GM12878 (cell line): ENCODE measurements at regions not wholly inside any gene's neighbourhood (a gene's known extent, or its start where the extent isn't known, plus 50 kb on each side); places are given as distances from the start of the nearest gene placed in this dataset.

Experiments used
- EZH2 ChIP-seq: IDR thresholded peaks from 2 replicates; pipeline ENCODE4 v1.6.1; 2012; ENCODE audit warnings: low read depth, mild to moderate bottlenecking, control low read depth, inconsistent platforms, low read length, borderline replicate concordance; ENCODE audit not compliant: control insufficient read depth
- FOXM1 ChIP-seq: IDR thresholded peaks from 2 replicates; pipeline ENCODE4 v1.6.1; 2012; ENCODE audit warnings: low read depth, mild to moderate bottlenecking, inconsistent platforms, low read length, moderate library complexity
- GABPA ChIP-seq: IDR thresholded peaks from 2 replicates; pipeline ENCODE4 v1.6.1; 2014; ENCODE audit warnings: antibody characterized with exemption, low read depth, mild to moderate bottlenecking, inconsistent platforms
- MXI1 ChIP-seq: fragments of 150-350 bp; IDR thresholded peaks from 2 replicates; pipeline ENCODE4 v1.6.1; 2011; ENCODE audit warnings: low read depth, mild to moderate bottlenecking, inconsistent platforms, low read length, improper control_type of control experiment
- NFYB ChIP-seq: IDR thresholded peaks from 2 replicates; pipeline ENCODE4 v1.6.1; 2011; ENCODE audit warnings: low read depth, mild to moderate bottlenecking, low read length, improper control_type of control experiment, moderate library complexity; ENCODE audit not compliant: insufficient read depth
- RBBP5 ChIP-seq: fragments of 200-600 bp; sonication (generic); conservative IDR thresholded peaks from 2 replicates; pipeline ENCODE4 v1.6.1; 2016
- TAF1 ChIP-seq: IDR thresholded peaks from 2 replicates; pipeline ENCODE4 v1.6.1; 2011; ENCODE audit warnings: mild to moderate bottlenecking, low read depth, low read length, borderline replicate concordance
- ZBED1 ChIP-seq: IDR thresholded peaks from 2 replicates; pipeline ENCODE4 v1.6.1; 2016; ENCODE audit warnings: borderline replicate concordance
- TF ChIP-seq, protein P1 (sequence below), 3 experiments: IDR thresholded peaks in 2 of 3; conservative IDR thresholded peaks in 1 of 3; 2 replicates each; pipeline ENCODE4 v1.5.1; 2011; ENCODE audit warnings: low read depth in 3 of 3, low read length in 3 of 3, mild to moderate bottlenecking in 3 of 3, control low read depth in 2 of 3, moderate library complexity in 2 of 3, inconsistent platforms in 1 of 3, mixed read lengths in 1 of 3; ENCODE audit not compliant: control insufficient read depth in 2 of 3, insufficient read depth in 1 of 3; ENCODE audit errors: extremely low read depth in 1 of 3

DNA sequence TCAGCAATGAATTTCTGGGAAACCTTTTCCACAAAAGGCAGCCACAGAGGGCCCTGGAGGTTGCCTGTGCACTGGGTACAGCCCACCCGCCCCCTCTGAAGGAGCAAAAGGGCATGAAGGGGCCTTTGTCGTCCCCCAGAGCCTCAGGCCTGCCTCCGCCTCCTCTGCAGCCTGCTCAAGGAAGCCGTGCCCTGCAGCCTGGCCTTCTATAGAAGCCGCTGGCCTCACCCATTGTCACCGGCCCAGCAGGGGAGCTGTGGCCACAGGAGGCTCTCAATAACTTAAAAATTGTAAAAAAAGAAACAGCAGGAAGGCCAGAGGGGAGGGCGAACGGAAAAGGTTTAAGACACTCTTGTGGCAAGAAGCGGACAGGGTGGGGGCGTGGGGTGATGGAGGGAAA, 213.3 kb downstream of the IRX2 start:
- no peak for TF ChIP-seq GABPA
- TF ChIP-seq EZH2 = no peak
- TF ChIP-seq RBBP5 = no peak
- no peak for TF ChIP-seq ZBED1
- TF ChIP-seq, protein P1, sequence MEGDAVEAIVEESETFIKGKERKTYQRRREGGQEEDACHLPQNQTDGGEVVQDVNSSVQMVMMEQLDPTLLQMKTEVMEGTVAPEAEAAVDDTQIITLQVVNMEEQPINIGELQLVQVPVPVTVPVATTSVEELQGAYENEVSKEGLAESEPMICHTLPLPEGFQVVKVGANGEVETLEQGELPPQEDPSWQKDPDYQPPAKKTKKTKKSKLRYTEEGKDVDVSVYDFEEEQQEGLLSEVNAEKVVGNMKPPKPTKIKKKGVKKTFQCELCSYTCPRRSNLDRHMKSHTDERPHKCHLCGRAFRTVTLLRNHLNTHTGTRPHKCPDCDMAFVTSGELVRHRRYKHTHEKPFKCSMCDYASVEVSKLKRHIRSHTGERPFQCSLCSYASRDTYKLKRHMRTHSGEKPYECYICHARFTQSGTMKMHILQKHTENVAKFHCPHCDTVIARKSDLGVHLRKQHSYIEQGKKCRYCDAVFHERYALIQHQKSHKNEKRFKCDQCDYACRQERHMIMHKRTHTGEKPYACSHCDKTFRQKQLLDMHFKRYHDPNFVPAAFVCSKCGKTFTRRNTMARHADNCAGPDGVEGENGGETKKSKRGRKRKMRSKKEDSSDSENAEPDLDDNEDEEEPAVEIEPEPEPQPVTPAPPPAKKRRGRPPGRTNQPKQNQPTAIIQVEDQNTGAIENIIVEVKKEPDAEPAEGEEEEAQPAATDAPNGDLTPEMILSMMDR (IDR thresholded peaks at IDR 0.05 in 2 of 3, conservative IDR thresholded peaks at IDR 0.05 in 1 of 3; ENCODE audit: control insufficient read depth in 2 of 3, extremely low read depth in 1 of 3, insufficient read depth in 1 of 3, low read depth in 3 of 3, low read length in 3 of 3) = no peak
- no peak for TF ChIP-seq TAF1
- no peak for TF ChIP-seq MXI1
- TF ChIP-seq NFYB = no peak
- no peak for TF ChIP-seq FOXM1
